ENCODE measurements at regions not wholly inside any gene's neighbourhood (a gene's known extent, or its start where the extent isn't known, plus 50 kb on each side); places are given as distances from the start of the nearest gene placed in this dataset.
"Not testable (repeated sequence)": the region's sequence is repeated elsewhere in the genome, so short reads cannot be mapped to it uniquely, and the experiment has no call there.

DNA sequence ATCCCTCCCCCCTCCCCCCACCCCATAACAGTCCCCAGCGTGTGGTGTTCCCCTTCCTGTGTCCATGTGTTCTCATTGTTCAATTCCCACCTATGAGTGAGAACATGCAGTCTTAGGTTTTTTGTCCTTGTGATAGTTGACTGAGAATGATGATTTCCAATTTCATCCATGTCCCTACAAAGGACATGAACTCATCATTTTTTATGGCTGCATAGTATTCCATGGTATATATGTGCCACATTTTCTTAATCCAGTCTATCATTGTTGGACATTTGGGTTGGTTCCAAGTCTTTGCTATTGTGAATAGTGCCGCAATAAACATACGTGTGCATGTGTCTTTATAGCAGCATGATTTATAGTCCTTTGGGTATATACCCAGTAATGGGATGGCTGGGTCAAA is 180.1 kb upstream of the C1QTNF3 start:
- in situ Hi-C loops (cut with MboI); H3K27ac ChIP-seq (ENCODE audit: extremely low read depth, low read depth, low read length); H3K27me3 ChIP-seq (ENCODE audit: control insufficient read depth in 2 of 2, insufficient read depth in 2 of 2, low read length in 2 of 2); H3K4me3 ChIP-seq; POLR2A ChIA-PET; FAIRE-seq; H4K20me1 ChIP-seq (replicated peaks; ENCODE audit: control insufficient read depth, insufficient read depth, low read length); H3K9ac ChIP-seq (ENCODE audit: insufficient read depth in 1 of 2, low read depth in 2 of 2, low read length in 2 of 2); H3K4me1 ChIP-seq (replicated peaks in 1 of 2; ENCODE audit: control insufficient read depth in 2 of 2, insufficient read depth in 2 of 2, low read length in 2 of 2); CTCF ChIA-PET (ENCODE audit: low intra/inter-chr PET ratio); H3K9me3 ChIP-seq (replicated peaks; ENCODE audit: control insufficient read depth, insufficient read depth, low read depth, low read length); DNase-seq (ENCODE audit: extremely low read depth in 1 of 4, low spot score in 3 of 4); intact Hi-C loops (cut with micrococcal nuclease); H3K79me2 ChIP-seq (ENCODE audit: control insufficient read depth, insufficient read depth, low read length); H3K4me2 ChIP-seq (ENCODE audit: insufficient read depth, low read length); H3K9me1 ChIP-seq (ENCODE audit: control insufficient read depth, insufficient read depth, low read length); H2AFZ ChIP-seq (ENCODE audit: low read depth, low read length); H3K36me3 ChIP-seq (ENCODE audit: control insufficient read depth, insufficient read depth, low read length); BruUV-seq (replicated peaks); ATAC-seq: not testable (repeated sequence)
- TF ChIP-seq RBM25 (IDR thresholded peaks at IDR 0.05; ENCODE audit: low read depth, low read length, severe bottlenecking) (peak; percentile 6), ZNF146 (CRISPR knock-in tag; IDR thresholded peaks at IDR 0.05; ENCODE audit: unreplicated experiment) (peak; percentile 24)
- WGBS (ENCODE audit: insufficient coverage, low coverage, missing lambda C conversion rate) = no CpG with 5 or more reads among the region's 3 CpGs

DNA sequence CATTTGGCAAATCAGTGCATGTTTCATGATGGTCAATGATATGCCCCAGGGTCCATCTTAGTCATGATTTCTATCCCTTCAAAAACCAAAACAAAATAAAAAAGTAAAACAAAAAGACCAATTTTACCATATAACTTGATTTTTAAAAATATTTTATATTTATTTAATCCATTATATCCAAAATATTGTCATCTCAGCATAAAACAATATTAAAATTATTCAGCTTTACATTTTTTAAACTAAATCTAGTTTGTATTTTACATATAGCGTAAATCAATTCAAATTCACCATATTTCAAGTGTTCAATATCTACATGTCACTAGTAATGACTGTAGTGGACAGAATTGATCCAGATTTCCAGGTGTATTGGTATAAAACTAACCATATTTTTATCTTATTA is 187.4 kb upstream of the C1QTNF3 start:
- CTCF ChIA-PET (ENCODE audit: low intra/inter-chr PET ratio); H3K36me3 ChIP-seq (ENCODE audit: control insufficient read depth, insufficient read depth, low read length); H3K9me1 ChIP-seq (ENCODE audit: control insufficient read depth, insufficient read depth, low read length); H3K4me3 ChIP-seq; intact Hi-C loops (cut with micrococcal nuclease); H3K4me2 ChIP-seq (ENCODE audit: insufficient read depth, low read length); H3K27ac ChIP-seq (ENCODE audit: extremely low read depth, low read depth, low read length); H3K79me2 ChIP-seq (ENCODE audit: control insufficient read depth, insufficient read depth, low read length); H3K4me1 ChIP-seq (replicated peaks in 1 of 2; ENCODE audit: control insufficient read depth in 2 of 2, insufficient read depth in 2 of 2, low read length in 2 of 2); H4K20me1 ChIP-seq (replicated peaks; ENCODE audit: control insufficient read depth, insufficient read depth, low read length); in situ Hi-C loops (cut with MboI); H3K27me3 ChIP-seq (ENCODE audit: control insufficient read depth in 2 of 2, insufficient read depth in 2 of 2, low read length in 2 of 2); ATAC-seq; POLR2A ChIA-PET; H3K9ac ChIP-seq (ENCODE audit: insufficient read depth in 1 of 2, low read depth in 2 of 2, low read length in 2 of 2); H3K9me3 ChIP-seq (replicated peaks; ENCODE audit: control insufficient read depth, insufficient read depth, low read depth, low read length); H2AFZ ChIP-seq (ENCODE audit: low read depth, low read length); DNase-seq (ENCODE audit: extremely low read depth in 1 of 4, low spot score in 3 of 4); FAIRE-seq; BruUV-seq (replicated peaks): not testable (repeated sequence)
- TF ChIP-seq MAFF (IDR thresholded peaks at IDR 0.05; ENCODE audit: low read length) (peak; percentile 36; the same call in 1 of the 2 replicates), C11orf30 (IDR thresholded peaks at IDR 0.05; ENCODE audit: low read depth) (peak; percentile 85), MAFK (IDR thresholded peaks at IDR 0.05; ENCODE audit: low read length) (peak; percentile 22; the same call in 1 of the 2 replicates), ZNF316 (IDR thresholded peaks at IDR 0.05) (peak; percentile 95), MAFG (tag; conservative IDR thresholded peaks at IDR 0.05) (peak; percentile 75)
- WGBS (ENCODE audit: insufficient coverage, low coverage, missing lambda C conversion rate) = 100% methylated on average over 1 of the region's 1 CpG

Measured in K562 (cell line).